IPS DF 4.7 (cell line): ENCODE measurements at regions not wholly inside any gene's neighbourhood (a gene's known extent, or its start where the extent isn't known, plus 50 kb on each side); places are given as distances from the start of the nearest gene placed in this dataset.
"Not testable (repeated sequence)": the region's sequence is repeated elsewhere in the genome, so short reads cannot be mapped to it uniquely, and the experiment has no call there.

Experiments used
- DNase-seq: peaks from one replicate; pipeline ENCODE4 v3.0.0-alpha.2; 2013; ENCODE audit warnings: low spot score; ENCODE audit errors: extremely low read depth

GRCh38 chr1:193438312-193438711, 251.9 kb upstream of the B3GALT2 start:
- no peak for DNase-seq

- DNase-seq, result no peak
Observed at GRCh38 chr1:193437785-193438184, 251.4 kb upstream of the B3GALT2 start.

DNA sequence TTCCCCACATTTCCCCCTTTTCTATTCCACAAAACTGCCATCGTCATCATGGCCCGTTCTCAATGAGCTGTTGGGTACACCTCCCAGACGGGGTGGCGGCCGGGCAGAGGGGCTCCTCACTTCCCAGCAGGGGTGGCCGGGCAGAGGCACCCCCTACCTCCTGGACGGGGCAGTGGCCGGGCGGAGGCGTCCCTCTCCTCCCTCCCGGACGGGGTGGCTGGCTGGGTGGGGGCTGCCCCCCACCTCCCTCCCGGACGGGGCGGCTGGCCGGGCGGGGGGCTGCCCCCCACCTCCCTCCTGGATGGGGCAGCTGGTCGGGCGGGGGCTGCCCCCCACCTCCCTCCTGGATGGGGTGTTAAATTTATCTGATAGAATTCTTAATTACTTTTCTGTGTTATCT, 250.9 kb upstream of the B3GALT2 start:
- DNase-seq, result not testable (repeated sequence)

DNA sequence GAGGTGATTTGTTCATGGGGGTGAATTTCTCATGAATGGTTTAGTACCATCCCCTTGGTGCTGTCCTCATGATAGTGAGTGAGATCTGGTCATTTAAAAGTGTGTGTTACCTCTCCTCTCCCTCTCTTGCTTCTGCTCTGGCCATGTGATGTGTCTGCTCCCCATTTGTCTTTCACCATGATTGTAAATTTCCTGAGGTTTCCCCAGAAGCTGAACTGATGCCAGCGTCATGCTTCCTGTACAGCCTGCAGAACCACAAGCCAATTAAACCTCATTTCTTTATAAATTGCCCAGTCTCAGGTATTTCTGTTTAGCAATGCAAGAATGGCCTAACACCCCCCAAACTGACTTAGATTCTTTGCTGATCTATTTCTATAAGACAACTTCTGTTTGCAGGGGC, 249.4 kb upstream of the B3GALT2 start:
- DNase-seq, result no peak

- DNase-seq, result no peak
Observed at GRCh38 chr1:193434319-193434718, 247.9 kb upstream of the B3GALT2 start.

- DNase-seq, result no peak
Observed at GRCh38 chr1:193433599-193433998, 247.2 kb upstream of the B3GALT2 start.

DNA sequence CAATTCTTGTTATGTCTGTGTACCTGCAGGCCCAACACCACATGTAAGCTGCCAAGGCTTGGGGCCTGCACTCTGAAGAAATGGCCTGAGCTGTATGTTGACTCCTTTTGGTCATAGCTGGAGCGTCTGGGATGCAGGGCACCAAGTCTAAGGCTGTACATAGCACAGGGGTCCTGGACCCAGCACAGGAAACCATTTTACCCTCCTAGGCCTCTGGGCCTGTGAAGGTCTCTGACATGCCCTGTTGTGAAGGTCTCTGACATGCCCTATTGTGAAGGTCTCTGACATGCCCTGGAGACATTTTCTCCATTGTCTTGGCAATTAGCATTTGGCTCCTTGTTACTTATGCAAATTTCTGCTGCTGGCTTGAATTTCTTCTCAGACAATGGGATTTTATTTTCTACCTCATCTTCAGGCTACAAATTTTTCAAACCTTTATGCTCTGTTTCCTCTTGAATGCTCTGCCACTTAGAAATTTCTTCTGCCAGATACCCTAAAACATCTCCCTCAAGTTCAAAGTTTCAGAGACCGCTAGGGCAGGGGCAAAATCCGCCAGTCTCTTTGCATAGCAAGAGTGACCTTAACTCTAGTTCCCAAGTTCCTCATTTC, 246.7 kb upstream of the B3GALT2 start:
- no peak for DNase-seq

- no peak for DNase-seq
Observed at GRCh38 chr1:193431265-193431977, 245.0 kb upstream of the B3GALT2 start.

- DNase-seq, result no peak
Observed at GRCh38 chr1:193427524-193427923, 241.1 kb upstream of the B3GALT2 start.

DNA sequence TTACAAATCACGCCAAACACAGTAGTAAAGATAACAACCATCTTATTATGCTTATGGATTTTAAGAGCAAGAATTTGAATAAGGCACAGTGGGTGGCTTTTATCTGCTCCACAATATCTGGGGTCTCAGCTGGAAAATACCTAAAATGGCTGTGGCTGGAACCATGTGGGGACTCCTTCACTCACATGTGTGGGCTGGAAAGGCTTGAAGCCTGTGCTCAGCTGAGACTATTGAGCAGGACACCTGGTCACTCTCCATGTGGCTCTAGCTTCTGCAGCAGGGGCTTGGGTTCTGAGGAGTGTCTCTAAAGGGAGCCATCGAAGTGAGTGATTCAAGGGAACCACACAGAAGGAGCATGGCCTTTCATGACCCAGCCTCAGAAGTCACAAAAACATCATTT, 239.6 kb upstream of the B3GALT2 start:
- no peak for DNase-seq

GRCh38 chr1:193421487-193421886, 235.1 kb upstream of the B3GALT2 start:
- no peak for DNase-seq

GRCh38 chr1:193419295-193419694, 232.9 kb upstream of the B3GALT2 start:
- DNase-seq, result no peak

- DNase-seq, result no peak
Observed at GRCh38 chr1:193418745-193419058, 232.3 kb upstream of the B3GALT2 start.

DNA sequence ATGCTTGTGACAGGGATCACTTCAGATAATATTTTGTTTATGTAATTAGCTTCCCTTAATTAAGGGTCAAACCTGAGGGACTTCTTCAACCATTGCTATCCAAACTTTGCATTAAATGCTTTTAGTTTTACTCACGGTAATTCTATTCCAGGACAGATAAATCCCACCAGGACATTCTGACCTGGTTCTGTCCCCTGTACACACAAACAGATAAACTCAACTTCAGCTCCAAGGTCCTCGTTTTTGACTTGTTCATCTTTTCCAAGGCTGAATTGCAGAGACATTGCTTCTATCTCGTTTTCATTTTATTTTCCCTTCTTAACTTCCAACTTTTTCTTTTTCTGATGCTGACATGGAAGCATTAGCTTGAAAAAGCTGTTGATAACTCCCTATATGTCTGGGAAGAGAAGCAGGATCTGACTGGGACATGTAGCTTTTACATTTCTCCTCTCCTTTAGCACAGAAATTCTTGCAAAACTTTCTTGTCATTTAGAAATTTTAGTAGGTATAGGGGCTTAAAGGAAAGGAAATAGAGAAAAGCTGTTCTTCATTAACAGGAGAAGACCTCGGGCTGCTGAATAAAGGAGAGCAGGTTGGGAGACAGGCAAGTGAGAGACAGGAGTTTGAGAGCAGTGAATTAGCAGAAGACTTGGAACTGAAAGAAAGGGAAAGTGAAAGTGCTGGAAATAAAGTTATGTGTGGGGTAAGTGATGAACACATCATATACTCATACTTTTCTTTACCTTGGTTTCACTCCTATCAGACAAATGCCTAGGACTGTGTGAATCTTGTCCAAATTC, 231.7 kb upstream of the B3GALT2 start:
- no peak for DNase-seq

- DNase-seq, result no peak
Observed at GRCh38 chr1:193417403-193417802, 231.0 kb upstream of the B3GALT2 start.

GRCh38 chr1:193416226-193417024, 230.0 kb upstream of the B3GALT2 start:
- no peak for DNase-seq

- DNase-seq, result no peak
Observed at GRCh38 chr1:193415256-193415655, 228.8 kb upstream of the B3GALT2 start.

DNA sequence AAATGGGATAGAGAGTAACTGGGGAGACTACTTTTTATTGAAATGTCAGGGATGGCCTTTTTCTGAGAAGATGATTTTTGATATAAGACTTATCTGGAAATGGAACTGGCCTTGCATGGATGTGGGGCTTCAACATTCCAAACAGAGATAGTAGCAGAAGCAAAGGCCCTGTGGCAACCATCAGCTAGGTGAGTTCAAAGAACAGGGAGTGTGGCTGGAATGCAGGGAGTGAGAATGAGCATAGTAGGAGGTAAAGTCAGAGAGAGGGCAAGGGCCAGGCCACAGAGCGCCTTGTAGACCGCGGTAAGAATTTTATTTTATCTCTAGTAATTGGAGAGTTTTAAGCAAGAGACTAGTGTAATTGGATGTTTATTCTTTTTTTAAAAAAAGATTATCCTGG, 227.0 kb upstream of the B3GALT2 start:
- no peak for DNase-seq

- no peak for DNase-seq
Observed at GRCh38 chr1:193412748-193413147, 226.3 kb upstream of the B3GALT2 start.

- DNase-seq, result no peak
Observed at GRCh38 chr1:193411714-193412113, 225.3 kb upstream of the B3GALT2 start.

- no peak for DNase-seq
Observed at GRCh38 chr1:193411215-193411614, 224.8 kb upstream of the B3GALT2 start.

DNA sequence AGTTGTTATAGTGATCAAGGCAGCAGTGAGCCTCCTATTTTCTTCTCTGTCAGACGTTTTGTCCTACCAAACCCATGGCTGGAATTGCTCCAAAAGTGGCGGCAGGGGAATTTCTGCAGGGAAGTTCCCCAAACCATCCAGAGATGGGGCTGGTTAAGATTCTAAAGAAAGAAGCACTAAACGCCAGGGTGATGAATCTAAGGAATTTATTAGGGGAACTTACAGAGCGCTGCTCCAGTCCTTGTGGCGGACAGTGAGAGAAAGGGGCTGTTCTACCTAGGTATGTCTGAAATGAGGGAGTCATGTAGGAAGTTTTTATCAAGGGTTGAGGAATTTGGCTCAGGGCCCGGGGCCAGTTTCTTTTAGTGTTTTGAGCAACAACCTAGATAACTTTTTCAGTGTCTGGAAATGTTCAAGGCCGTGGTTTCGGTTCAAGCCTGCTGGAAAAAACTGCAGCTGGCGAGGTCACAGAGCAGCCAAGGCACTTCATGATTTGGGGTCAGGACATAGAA, 222.4 kb upstream of the B3GALT2 start:
- DNase-seq, result no peak
